ENCODE measurements at regions not wholly inside any gene's neighbourhood (a gene's known extent, or its start where the extent isn't known, plus 50 kb on each side); places are given as distances from the start of the nearest gene placed in this dataset.
"Not testable (repeated sequence)": the region's sequence is repeated elsewhere in the genome, so short reads cannot be mapped to it uniquely, and the experiment has no call there.

GRCh38 chr7:149972977-149973376, 99.2 kb downstream of the ATP6V0E2 start:
- H3K27ac ChIP-seq; H3K4me1 ChIP-seq (replicated peaks in 1 of 2); H3K4me3 ChIP-seq; ATAC-seq (replicated peaks in 6 of 8); in situ Hi-C loops (cut with MboI; ENCODE audit: low pct_unique_long_range_greater_than_20kb in 2 of 9, low sequenced_read_pairs in 9 of 9, unreplicated experiment in 9 of 9): not testable (repeated sequence)
- WGBS, 10 experiments: no CpG with 5 or more reads among the region's 10 CpGs

GRCh38 chr7:149973681-149974080, 99.9 kb downstream of the ATP6V0E2 start:
- H3K4me1 ChIP-seq (replicated peaks in 1 of 2); in situ Hi-C loops (cut with MboI; ENCODE audit: low pct_unique_long_range_greater_than_20kb in 2 of 9, low sequenced_read_pairs in 9 of 9, unreplicated experiment in 9 of 9); H3K27ac ChIP-seq; ATAC-seq (replicated peaks in 6 of 8); H3K4me3 ChIP-seq: not testable (repeated sequence)
- 0% methylated on average over 1 of the region's 11 CpGs; no CpG with 5 or more reads in 9 of the 10 experiments for WGBS, 10 experiments

- ATAC-seq (replicated peaks in 6 of 8); H3K4me3 ChIP-seq; H3K27ac ChIP-seq; H3K4me1 ChIP-seq (replicated peaks in 1 of 2); in situ Hi-C loops (cut with MboI; ENCODE audit: low pct_unique_long_range_greater_than_20kb in 2 of 9, low sequenced_read_pairs in 9 of 9, unreplicated experiment in 9 of 9): not testable (repeated sequence)
- WGBS, 10 experiments: 10 to 50% (median 32%) methylated on average over 1 to 4 of the region's 4 CpGs; no CpG with 5 or more reads in 1 of the 10 experiments
Measured at GRCh38 chr7:149975608-149976007, 101.8 kb downstream of the ATP6V0E2 start.

GRCh38 chr7:149978537-149978936, 104.8 kb downstream of the ATP6V0E2 start:
- ATAC-seq (replicated peaks in 6 of 8); in situ Hi-C loops (cut with MboI; ENCODE audit: low pct_unique_long_range_greater_than_20kb in 2 of 9, low sequenced_read_pairs in 9 of 9, unreplicated experiment in 9 of 9); H3K4me1 ChIP-seq (replicated peaks in 1 of 2); H3K4me3 ChIP-seq; H3K27ac ChIP-seq: not testable (repeated sequence)
- WGBS, 10 experiments: 20 to 80% methylated on average over 1 to 2 of the region's 3 CpGs; no CpG with 5 or more reads in 8 of the 10 experiments

GRCh38 chr7:149978944-149979343, 105.2 kb downstream of the ATP6V0E2 start:
- H3K27ac ChIP-seq; ATAC-seq (replicated peaks in 6 of 8); H3K4me3 ChIP-seq; in situ Hi-C loops (cut with MboI; ENCODE audit: low pct_unique_long_range_greater_than_20kb in 2 of 9, low sequenced_read_pairs in 9 of 9, unreplicated experiment in 9 of 9); H3K4me1 ChIP-seq (replicated peaks in 1 of 2): not testable (repeated sequence)
- 0 to 100% (median 54%) methylated on average over 1 to 4 of the region's 10 CpGs for WGBS, 10 experiments

GRCh38 chr7:149982537-149983112, 108.9 kb downstream of the ATP6V0E2 start:
- H3K4me3 ChIP-seq; ATAC-seq (replicated peaks in 6 of 8); in situ Hi-C loops (cut with MboI; ENCODE audit: low pct_unique_long_range_greater_than_20kb in 2 of 9, low sequenced_read_pairs in 9 of 9, unreplicated experiment in 9 of 9); H3K4me1 ChIP-seq (replicated peaks in 1 of 2); H3K27ac ChIP-seq: not testable (repeated sequence)
- WGBS, 10 experiments: 5 to 65% (median 45%) methylated on average over 1 to 4 of the region's 4 CpGs; no CpG with 5 or more reads in 4 of the 10 experiments

- no CpG with 5 or more reads among the region's 3 CpGs for WGBS, 10 experiments
- H3K27ac ChIP-seq; H3K4me3 ChIP-seq; in situ Hi-C loops (cut with MboI; ENCODE audit: low pct_unique_long_range_greater_than_20kb in 2 of 9, low sequenced_read_pairs in 9 of 9, unreplicated experiment in 9 of 9); ATAC-seq (replicated peaks in 6 of 8); H3K4me1 ChIP-seq (replicated peaks in 1 of 2): not testable (repeated sequence)
Measured at GRCh38 chr7:149986866-149987265, 113.1 kb downstream of the ATP6V0E2 start.

- H3K4me1 ChIP-seq (replicated peaks in 1 of 2); H3K27ac ChIP-seq; H3K4me3 ChIP-seq; in situ Hi-C loops (cut with MboI; ENCODE audit: low pct_unique_long_range_greater_than_20kb in 2 of 9, low sequenced_read_pairs in 9 of 9, unreplicated experiment in 9 of 9); ATAC-seq (replicated peaks in 6 of 8): not testable (repeated sequence)
- WGBS, 10 experiments: 13 to 86% (median 60%) methylated on average over 1 to 4 of the region's 8 CpGs; no CpG with 5 or more reads in 5 of the 10 experiments
Measured at GRCh38 chr7:149991652-149992302, 118.0 kb downstream of the ATP6V0E2 start.

GRCh38 chr7:149992366-149992765, 118.6 kb downstream of the ATP6V0E2 start:
- H3K4me3 ChIP-seq; H3K27ac ChIP-seq; ATAC-seq (replicated peaks in 6 of 8); H3K4me1 ChIP-seq (replicated peaks in 1 of 2); in situ Hi-C loops (cut with MboI; ENCODE audit: low pct_unique_long_range_greater_than_20kb in 2 of 9, low sequenced_read_pairs in 9 of 9, unreplicated experiment in 9 of 9): not testable (repeated sequence)
- 0 to 83% (median 66%) methylated on average over 1 to 2 of the region's 11 CpGs; no CpG with 5 or more reads in 6 of the 10 experiments for WGBS, 10 experiments

GRCh38 chr7:149995369-149996026, 121.7 kb downstream of the ATP6V0E2 start:
- in situ Hi-C loops (cut with MboI; ENCODE audit: low pct_unique_long_range_greater_than_20kb in 2 of 9, low sequenced_read_pairs in 9 of 9, unreplicated experiment in 9 of 9); H3K4me1 ChIP-seq (replicated peaks in 1 of 2); H3K27ac ChIP-seq; ATAC-seq (replicated peaks in 6 of 8); H3K4me3 ChIP-seq: not testable (repeated sequence)
- WGBS, 10 experiments: no CpG with 5 or more reads among the region's 14 CpGs

- WGBS, 10 experiments: 12 to 80% methylated on average over 2 to 5 of the region's 22 CpGs; no CpG with 5 or more reads in 8 of the 10 experiments
- in situ Hi-C loops (cut with MboI; ENCODE audit: low pct_unique_long_range_greater_than_20kb in 2 of 9, low sequenced_read_pairs in 9 of 9, unreplicated experiment in 9 of 9); H3K27ac ChIP-seq; H3K4me3 ChIP-seq; H3K4me1 ChIP-seq (replicated peaks in 1 of 2): not testable (repeated sequence)
- ATAC-seq (replicated peaks in 6 of 8): peak in 3 of 8 experiments; percentile 36 to 60 (median 38)
Measured at GRCh38 chr7:150000780-150001599, 127.2 kb downstream of the ATP6V0E2 start.

GRCh38 chr7:150003304-150003810, 129.6 kb downstream of the ATP6V0E2 start:
- no peaks in the 10 kb centered on the region for H3K4me1 ChIP-seq (replicated peaks in 1 of 2)
- H3K4me3 ChIP-seq: no peak overlapping the region
- H3K27ac ChIP-seq: no peak overlapping the region
- in situ Hi-C loops (cut with MboI; ENCODE audit: low pct_unique_long_range_greater_than_20kb in 2 of 9, low sequenced_read_pairs in 9 of 9, unreplicated experiment in 9 of 9): no loop called here
- WGBS, 10 experiments: 33 to 59% (median 45%) methylated on average over 3 to 4 of the region's 4 CpGs
- ATAC-seq (replicated peaks in 6 of 8): no peak
